Osteocyte (in vitro differentiated cells): ENCODE measurements at regions not wholly inside any gene's neighbourhood (a gene's known extent, or its start where the extent isn't known, plus 50 kb on each side); places are given as distances from the start of the nearest gene placed in this dataset.

Experiments
- DNase-seq: peaks from one replicate; pipeline ENCODE4 v3.0.0; 2021; ENCODE audit warnings: mixed read lengths; ENCODE audit not compliant: unreplicated experiment; ENCODE audit errors: extremely low spot score
- H3K27ac Mint-ChIP-seq: one replicate; pipeline ENCODE4 v1.8.0; 2021; ENCODE audit warnings: mild to moderate bottlenecking, mixed read lengths; ENCODE audit not compliant: unreplicated experiment
- H3K27me3 Mint-ChIP-seq: one replicate; pipeline ENCODE4 v1.8.0; 2021; ENCODE audit warnings: mixed read lengths; ENCODE audit not compliant: unreplicated experiment
- H3K36me3 Mint-ChIP-seq: one replicate; pipeline ENCODE4 v1.8.0; 2021; ENCODE audit warnings: mixed read lengths; ENCODE audit not compliant: unreplicated experiment
- H3K4me1 Mint-ChIP-seq: one replicate; pipeline ENCODE4 v1.8.0; 2021; ENCODE audit warnings: mixed read lengths; ENCODE audit not compliant: unreplicated experiment
- H3K4me3 Mint-ChIP-seq: one replicate; pipeline ENCODE4 v1.8.0; 2021; ENCODE audit warnings: mild to moderate bottlenecking, moderate library complexity, mixed read lengths; ENCODE audit not compliant: unreplicated experiment
- H3K9me3 Mint-ChIP-seq: one replicate; pipeline ENCODE4 v1.8.0; 2021; ENCODE audit warnings: mixed read lengths; ENCODE audit not compliant: unreplicated experiment
- TF ChIP-seq, protein P1 (sequence below): fragments of 200-600 bp; sonication (generic); IDR thresholded peaks from 2 replicates; pipeline ENCODE4 v1.5.0; 2021; ENCODE audit warnings: antibody characterized with exemption, mild to moderate bottlenecking, moderate library complexity

- H3K27me3 Mint-ChIP-seq, result no peaks in the 10 kb centered on the region
- no peak for DNase-seq
- no peak overlapping the region for H3K4me3 Mint-ChIP-seq
- H3K4me1 Mint-ChIP-seq, result peaks cover 23% of the 10 kb centered on the region
- H3K9me3 Mint-ChIP-seq, result peaks cover 17% of the 10 kb centered on the region
- TF ChIP-seq, protein P1, sequence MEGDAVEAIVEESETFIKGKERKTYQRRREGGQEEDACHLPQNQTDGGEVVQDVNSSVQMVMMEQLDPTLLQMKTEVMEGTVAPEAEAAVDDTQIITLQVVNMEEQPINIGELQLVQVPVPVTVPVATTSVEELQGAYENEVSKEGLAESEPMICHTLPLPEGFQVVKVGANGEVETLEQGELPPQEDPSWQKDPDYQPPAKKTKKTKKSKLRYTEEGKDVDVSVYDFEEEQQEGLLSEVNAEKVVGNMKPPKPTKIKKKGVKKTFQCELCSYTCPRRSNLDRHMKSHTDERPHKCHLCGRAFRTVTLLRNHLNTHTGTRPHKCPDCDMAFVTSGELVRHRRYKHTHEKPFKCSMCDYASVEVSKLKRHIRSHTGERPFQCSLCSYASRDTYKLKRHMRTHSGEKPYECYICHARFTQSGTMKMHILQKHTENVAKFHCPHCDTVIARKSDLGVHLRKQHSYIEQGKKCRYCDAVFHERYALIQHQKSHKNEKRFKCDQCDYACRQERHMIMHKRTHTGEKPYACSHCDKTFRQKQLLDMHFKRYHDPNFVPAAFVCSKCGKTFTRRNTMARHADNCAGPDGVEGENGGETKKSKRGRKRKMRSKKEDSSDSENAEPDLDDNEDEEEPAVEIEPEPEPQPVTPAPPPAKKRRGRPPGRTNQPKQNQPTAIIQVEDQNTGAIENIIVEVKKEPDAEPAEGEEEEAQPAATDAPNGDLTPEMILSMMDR, result no peak
- peaks cover 10% of the 10 kb centered on the region for H3K36me3 Mint-ChIP-seq
- H3K27ac Mint-ChIP-seq, result no peak overlapping the region
Measured at GRCh38 chr5:130874861-130875417, 290.1 kb downstream of the HINT1 start.

- peaks cover 6% of the 10 kb centered on the region for H3K36me3 Mint-ChIP-seq
- H3K4me1 Mint-ChIP-seq, result peaks cover 54% of the 10 kb centered on the region
- H3K9me3 Mint-ChIP-seq, result peaks cover 12% of the 10 kb centered on the region
- peak overlapping the region; percentile 89 for H3K27ac Mint-ChIP-seq
- TF ChIP-seq, protein P1, result peak; percentile 69
- peak; percentile 89 for DNase-seq
- peak overlapping the region; percentile 50 for H3K4me3 Mint-ChIP-seq
- H3K27me3 Mint-ChIP-seq, result no peaks in the 10 kb centered on the region
Measured at GRCh38 chr5:130871346-130872086, 293.5 kb downstream of the HINT1 start.

DNA sequence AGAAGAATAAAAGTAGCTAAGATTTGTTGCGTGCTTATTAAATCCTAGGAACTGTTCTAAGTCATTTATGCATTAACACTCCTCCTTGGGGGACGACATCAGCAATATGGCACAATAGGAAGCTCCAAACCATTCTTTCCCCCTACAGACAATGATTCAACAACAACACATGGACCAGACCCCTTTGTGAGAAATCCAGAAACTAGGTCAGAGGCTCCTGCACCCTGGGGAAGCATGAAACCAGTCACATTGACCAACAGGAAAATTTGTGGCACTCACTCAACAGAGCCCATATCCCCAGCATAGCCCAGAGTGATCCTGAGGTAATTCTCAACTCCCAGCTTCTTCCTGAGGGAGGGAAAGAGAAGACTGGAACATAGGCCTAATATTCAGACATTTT, 294.4 kb downstream of the HINT1 start:
- peak overlapping the region; percentile 50 for H3K4me3 Mint-ChIP-seq
- H3K27me3 Mint-ChIP-seq, result no peaks in the 10 kb centered on the region
- peaks cover 12% of the 10 kb centered on the region for H3K9me3 Mint-ChIP-seq
- peaks cover 62% of the 10 kb centered on the region for H3K4me1 Mint-ChIP-seq
- TF ChIP-seq, protein P1, result no peak
- DNase-seq, result no peak
- H3K36me3 Mint-ChIP-seq, result peaks cover 6% of the 10 kb centered on the region
- H3K27ac Mint-ChIP-seq, result peak overlapping the region; percentile 89

- Mint-ChIP-seq H3K27ac (peak overlapping the region; percentile 89), H3K9me3 (peaks cover 19% of the 10 kb centered on the region), H3K27me3 (no peaks in the 10 kb centered on the region), H3K36me3 (peaks cover 6% of the 10 kb centered on the region), H3K4me1 (peaks cover 69% of the 10 kb centered on the region), H3K4me3 (no peak overlapping the region)
- no peak for DNase-seq
- TF ChIP-seq, protein P1, result no peak
Measured at GRCh38 chr5:130868186-130868840, 296.7 kb downstream of the HINT1 start.
